HG03135 (cell line): ENCODE measurements at regions not wholly inside any gene's neighbourhood (a gene's known extent, or its start where the extent isn't known, plus 50 kb on each side); places are given as distances from the start of the nearest gene placed in this dataset.

Experiments used
- ATAC-seq: cut with Tn5 transposase; IDR thresholded peaks from one replicate; pipeline ENCODE4 v1.9.1; 2021; ENCODE audit warnings: mild to moderate bottlenecking, moderate library complexity; ENCODE audit not compliant: unreplicated experiment

DNA sequence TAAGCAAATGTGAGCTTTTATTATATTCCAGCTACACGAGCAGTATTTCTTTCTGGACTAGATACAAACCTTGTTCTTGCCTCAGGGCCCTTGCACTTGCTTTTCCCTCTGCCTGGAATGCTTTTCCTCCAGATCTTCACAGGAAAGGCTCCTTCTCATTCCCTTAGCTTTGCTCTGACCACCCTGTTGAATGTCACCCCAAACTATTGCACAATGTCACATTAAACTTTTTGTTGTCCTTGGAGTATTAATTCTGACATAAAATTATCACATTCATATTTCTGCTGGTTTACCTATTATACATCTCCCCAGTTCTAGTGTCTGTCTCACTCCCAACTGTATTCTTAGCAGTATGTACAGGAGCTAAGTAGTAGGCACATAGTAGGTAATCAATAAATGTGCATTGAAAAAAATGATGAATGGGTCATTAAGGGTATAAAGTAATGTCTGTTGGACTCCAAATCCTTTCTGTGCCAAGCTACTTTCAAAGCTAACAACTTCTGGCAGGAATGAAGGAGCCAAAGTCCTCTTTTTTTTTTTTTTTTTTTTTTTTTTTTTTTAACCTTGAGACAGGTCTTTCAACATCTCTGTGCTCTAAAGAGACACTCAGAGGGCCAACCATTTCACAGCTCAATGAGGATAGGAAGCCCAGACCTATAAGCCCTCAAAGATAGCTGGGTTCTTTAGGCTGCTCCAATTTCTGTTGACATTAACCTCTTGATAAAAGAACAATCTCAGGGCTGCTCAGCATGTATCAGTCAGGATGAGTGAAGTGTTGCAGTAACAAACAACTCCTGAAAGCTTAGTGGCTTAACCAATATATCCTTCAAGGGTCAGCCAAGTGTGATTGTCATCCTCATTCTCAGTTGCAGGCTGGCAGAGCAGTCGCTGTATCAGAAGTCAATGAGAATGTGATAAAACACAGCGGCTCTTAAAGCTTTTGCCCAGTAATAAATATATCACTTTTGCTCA is 424.4 kb upstream of the TBX3 start:
- ATAC-seq, result no peak

DNA sequence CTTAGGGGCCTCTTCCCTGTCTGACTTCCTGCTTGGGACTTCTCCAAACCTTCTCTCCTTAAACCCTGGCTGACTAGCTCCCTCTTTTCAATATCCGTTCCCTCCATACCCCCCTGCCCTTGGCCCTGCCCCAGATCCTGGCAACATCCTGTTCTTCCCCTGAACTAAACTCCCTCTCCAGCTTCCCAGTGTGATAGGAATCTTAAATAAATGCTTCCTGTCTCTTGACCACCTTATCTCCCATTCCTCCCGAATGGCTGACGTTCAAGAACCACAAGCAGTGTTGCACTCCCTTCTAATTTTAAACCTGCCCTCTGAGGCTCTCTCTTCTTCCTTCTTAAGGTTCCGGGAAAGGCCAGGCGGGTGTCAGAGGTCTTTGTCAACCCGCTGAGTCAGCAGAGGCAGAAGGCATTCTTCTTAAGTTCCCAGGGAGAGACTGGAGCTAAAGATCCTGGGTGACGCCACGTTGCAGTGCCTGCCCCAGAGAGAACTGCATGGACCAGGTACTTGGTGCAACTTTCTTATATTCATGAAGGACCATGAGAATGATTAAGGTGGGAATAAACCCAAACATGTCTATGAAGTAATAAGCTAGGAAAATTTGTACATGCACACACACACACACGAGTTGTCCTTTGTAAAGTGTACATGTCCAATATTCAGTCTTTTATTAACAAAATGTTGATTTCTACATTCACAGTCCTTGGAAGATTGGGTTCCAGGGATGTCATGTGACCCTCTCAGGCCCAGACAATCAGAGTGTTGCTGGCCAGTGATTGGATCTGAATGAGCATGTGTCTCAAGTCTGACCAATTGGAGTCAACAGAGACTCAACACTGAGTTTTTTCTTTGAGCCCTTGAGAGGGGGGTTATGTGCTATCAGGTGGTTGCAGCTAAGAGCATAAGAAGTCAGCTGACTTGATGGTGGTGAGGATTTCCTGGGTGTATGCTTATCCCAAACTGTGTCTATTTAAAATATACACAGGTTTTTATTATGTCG is 420.2 kb upstream of the TBX3 start:
- no peak for ATAC-seq

DNA sequence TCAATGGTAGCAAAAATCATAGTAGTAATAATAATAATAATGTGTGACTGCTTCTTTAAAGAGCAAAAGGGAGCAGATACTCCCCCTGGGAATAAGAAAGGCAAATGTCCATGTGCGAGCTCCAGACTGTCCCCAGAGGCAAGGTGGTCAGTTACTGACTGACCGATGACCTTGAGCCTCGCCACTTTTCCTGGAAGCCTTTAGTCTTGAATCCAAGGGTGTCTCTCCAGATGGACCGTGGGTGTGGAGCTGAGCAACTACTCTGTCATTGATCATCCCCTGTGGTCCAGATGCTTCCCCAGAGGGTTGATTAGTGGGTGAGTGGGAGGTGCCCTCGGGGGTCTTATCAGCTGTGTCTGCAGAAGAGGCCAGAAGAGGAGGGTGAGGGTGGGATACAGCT is 418.5 kb upstream of the TBX3 start:
- ATAC-seq, result no peak

GRCh38 chr12:115101520-115101919 is 417.5 kb upstream of the TBX3 start:
- no peak for ATAC-seq

GRCh38 chr12:115097416-115097815 is 413.4 kb upstream of the TBX3 start:
- ATAC-seq, result no peak

DNA sequence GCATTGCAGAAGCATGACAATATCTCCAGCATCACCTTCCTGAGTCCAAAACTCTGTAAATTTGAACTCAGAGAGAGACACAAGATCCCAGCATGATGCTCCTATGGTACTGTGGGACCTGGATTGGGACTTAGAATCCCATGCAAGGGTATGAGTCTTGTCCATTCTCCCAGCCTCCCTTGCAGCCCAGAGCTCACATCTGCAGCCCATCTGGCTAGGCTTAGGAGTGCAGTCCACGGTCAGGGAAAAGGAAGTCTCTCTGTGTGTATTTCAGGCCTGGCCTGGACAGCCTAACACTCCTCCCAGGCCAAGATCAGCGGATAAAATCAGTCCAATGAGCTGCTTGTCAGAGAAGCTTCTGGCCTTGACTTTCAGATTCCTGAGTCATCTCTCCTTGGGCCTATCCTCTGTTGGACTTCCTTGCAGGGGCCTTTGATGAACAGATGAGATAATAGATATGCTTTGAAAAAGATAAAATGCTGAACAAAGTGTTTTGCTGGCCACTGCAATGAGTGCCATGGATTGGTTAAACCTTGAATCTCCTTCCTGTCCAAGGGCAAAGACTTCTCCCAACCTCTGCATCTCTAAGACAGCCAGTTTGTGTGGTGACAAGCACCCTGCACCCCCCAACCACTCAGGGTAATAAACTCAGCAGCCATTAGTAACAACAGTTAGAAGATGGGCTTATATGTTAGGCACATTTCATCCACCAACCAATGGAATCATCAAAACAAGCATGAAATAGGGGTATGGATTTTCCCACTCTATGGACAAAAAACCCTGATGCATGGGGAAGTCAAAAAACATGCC is 412.8 kb upstream of the TBX3 start:
- ATAC-seq, result no peak

DNA sequence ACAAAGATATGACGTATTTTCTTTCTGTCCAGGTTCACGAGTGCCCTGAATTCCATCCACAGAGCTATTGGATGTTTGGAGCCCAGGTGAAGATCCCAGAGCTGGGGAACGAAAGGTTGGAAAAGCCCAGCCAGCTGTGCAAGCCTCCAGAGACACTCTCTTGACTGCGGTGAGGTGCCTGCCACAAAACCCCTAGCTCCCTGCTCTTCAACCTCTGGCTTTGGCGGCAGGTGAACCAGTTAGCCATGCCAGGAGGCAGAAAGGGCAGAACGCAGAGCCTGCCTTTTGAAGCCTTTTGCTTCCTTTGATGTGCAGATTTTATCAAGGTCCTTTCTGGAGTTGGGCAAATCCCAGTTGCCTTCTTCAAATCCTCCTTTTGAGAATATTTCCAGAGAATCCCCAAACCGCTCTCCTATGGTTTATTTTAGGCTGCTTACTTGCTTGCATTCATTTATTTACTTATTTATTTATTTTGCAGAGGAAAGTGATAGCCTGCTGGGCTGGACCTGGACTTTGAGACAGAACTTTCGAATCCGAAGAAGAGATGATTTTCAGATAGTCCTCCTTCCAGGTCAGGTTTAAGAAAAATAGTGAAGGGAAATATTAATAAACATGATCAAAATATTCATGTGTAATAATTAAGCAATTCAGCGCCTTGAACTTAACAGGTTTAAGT is 411.2 kb upstream of the TBX3 start:
- no peak for ATAC-seq

GRCh38 chr12:115094163-115094816 is 410.3 kb upstream of the TBX3 start:
- ATAC-seq, result no peak

DNA sequence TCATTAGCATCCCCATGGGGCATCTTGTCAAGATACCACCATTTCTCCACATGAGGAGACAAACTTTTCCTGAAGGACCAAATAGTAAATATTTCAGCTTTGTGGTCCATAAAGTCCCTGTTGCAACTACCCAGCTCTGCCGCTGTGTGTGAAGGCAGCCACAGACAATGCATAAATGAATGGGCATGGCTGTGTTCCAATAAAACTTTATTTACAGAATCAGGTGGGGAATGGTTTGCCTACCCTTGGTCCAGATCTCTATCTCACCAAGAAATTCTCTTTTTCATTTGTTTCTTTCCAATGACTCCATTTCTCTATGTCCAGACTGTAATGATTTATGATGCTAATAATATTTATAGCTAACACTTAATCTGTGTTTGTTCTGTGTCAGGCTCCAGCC is 409.3 kb upstream of the TBX3 start:
- ATAC-seq, result no peak

- no peak for ATAC-seq
These were observed 406.8 kb upstream of the TBX3 start for GRCh38 chr12:115090783-115091182.

GRCh38 chr12:115088995-115089841 is 405.2 kb upstream of the TBX3 start:
- ATAC-seq, result no peak

DNA sequence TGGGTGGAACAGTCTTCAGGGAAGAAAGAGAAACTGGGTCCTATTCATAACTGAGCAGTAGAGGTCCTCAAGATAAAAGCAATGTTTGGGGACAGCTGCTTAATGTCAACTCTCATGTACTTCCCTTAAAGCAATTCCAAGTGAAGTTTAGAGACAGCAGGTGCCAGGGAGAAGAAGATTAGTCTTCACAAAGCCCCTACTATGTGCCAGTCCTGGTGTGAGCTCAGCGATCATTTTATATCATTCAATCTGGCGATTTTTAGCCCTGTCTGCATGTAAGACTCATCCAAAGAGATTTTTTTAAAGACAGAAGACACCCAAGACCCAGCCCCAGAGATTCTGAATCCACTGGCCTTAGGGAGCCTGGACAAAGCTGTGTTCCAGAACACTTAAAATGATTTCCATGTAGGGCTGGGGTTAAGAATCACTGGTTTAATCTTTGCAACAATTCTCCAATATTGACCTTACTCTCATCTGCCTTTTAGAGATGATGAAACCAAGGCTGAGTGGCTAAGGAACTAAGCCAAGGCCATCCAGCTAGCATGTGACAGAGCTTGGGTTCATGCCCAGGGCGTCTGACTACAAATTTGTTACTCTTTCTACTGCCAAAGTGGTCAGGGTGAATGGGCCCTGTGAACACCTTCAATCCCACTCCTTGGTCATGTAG is 404.5 kb upstream of the TBX3 start:
- no peak for ATAC-seq

GRCh38 chr12:115085594-115085993 is 401.6 kb upstream of the TBX3 start:
- ATAC-seq, result no peak

DNA sequence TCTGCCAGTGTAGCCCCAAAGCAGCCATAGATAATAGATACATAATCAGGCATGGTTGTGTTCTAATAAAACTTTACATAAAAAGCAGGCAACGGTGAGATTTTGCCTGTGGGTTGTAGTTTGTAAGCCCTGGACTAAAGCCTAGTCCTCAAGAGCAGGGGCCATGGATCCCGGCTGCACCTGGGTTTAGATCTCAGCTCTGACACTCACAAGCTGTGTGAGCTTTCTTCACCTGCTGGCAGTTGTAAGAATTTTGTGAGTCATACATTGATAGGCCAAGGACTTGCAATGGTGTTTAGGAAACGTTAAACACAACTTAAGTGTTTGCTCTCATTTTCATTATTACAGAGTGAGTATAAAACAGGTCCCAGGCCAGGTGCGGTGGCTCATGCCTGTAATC is 395.8 kb upstream of the TBX3 start:
- no peak for ATAC-seq

- ATAC-seq, result no peak
These were observed 395.0 kb upstream of the TBX3 start for GRCh38 chr12:115078990-115079389.

DNA sequence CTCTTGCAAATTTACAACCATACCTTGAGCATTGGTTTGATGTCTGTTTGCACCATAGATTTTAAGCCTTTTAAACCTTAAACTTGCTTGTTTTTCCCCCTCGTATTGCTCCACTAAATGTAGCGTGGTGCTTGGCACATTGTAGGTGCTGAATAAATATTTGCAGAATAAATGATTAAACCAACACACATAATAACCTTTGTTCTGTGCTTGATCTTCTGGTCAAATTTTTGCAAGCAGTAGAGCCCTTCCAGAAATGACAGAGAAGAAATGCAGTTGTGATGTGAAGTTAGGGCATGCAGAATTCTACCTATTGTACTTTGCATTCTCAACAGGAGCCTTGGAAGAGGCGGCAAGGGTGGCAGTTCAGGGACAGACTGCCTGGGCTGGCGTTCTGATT is 394.4 kb upstream of the TBX3 start:
- no peak for ATAC-seq

DNA sequence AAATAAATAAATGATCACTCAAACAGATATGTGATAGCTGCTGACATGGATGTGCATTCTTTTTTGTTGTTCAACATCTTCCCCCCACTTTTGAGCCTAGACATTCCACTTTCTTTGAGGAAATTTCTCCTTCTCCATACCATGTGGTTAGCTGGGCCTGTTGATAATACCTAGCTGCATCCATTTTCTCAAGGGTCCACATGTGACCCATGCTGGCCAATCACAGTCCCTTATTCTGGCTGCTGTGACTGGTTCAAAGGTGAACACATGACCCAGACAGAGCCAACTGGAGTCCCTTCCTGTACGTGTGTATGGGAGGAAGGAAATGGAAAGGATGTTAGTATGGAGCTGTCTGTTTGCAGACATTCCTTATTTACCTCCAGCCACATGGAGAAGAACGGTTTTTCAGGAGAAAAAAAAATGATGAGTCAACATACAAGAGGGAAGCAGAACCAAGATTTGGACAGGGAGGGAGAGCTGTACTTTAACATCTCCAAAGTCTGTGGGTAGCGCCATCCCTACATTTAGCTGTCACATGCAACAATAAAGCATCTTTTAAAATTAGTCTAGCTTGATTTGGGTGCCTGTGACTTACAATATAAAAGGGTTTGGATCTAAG is 391.7 kb upstream of the TBX3 start:
- no peak for ATAC-seq

- no peak for ATAC-seq
These were observed 390.6 kb upstream of the TBX3 start for GRCh38 chr12:115074617-115075016.
